Sciatic nerve (tissue), 2 donors: ENCODE measurements at regions not wholly inside any gene's neighbourhood (a gene's known extent, or its start where the extent isn't known, plus 50 kb on each side); places are given as distances from the start of the nearest gene placed in this dataset.

ENCODE experiments used
- ATAC-seq: fragments of 200-7000 bp; cut with Tn5 transposase; one replicate; pipeline ENCODE4 v1.9.1; 2020; ENCODE audit warnings: mild to moderate bottlenecking, moderate library complexity
- DNase-seq: peaks from one replicate; pipeline ENCODE4 v3.0.0-alpha.2; 2020; ENCODE audit warnings: low spot score
- intact Hi-C: fragments of 100-400 bp; cut with DNase I; formaldehyde crosslinking; loops from one replicate; pipeline ENCODE4 v1.14.2; 2022
- donor health status: DM: no; HTN: no; CAD: no.
- donor health status: DM: no; HTN: no; CAD: no.

- ATAC-seq (no peak), DNase-seq (no peak)
- intact Hi-C loops = no loop called here
Measured at GRCh38 chr20:25135031-25135430, 53.1 kb upstream of the VSX1 start.

DNA sequence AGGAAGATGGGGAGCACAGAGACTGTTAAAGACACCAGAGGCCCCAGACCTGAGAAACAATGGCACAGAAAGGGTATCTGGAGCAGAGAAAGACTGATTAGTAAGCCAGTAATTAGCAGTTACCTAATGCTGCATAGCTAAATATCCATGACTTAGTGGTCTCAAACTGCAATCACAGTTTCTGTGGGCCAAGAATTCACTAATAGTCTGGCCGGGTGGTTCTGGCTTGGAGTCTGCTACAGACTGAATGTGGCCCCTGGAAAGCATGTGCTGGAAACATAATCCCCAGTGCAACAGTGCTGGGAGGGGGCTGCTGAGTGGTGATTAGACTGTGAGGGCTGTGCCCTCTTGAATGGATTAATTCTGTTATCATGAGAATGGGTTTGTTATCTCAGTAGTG lies 54.1 kb upstream of the VSX1 start:
- no peak for ATAC-seq
- intact Hi-C loops = no loop called here
- no peak for DNase-seq

- DNase-seq (no peak), ATAC-seq (peak; percentile 83)
- intact Hi-C loops = no loop called here
Measured at GRCh38 chr20:25136643-25137559, 55.0 kb upstream of the VSX1 start.

DNA sequence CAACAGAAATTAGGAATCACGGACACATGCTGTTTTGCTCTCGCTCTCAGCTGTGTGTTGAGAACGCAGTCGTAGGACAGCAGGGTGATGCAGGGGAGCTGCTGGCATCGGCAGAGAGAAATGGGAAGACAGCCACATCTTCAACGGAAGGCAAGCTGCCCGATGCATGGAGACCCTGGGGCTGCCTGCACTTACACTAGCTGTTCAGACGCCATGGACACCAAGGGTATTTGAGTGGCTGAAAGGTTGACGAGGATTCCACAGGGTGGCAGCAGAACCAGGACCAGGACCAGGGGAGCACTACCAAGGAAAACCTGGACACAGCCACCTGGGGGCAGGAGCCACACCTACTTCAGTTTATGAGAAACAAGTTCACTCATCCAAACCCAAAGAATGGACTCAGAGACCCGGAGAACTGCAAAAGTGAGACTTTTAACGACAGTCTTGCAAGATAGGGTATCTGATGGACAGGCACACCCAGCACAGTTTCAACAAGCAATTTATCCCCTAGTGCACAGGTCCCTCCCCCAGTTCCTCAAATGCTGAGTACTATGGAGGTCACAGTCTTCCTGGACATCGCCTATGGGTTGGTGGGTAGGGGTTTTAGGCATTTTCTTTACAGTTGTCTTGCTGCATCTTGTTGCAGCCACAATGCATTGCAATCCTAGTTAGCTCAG lies 56.3 kb upstream of the ENTPD6 start:
- intact Hi-C loops = no loop called here
- no peak for DNase-seq
- no peak for ATAC-seq

- ATAC-seq (no peak), DNase-seq (no peak)
- intact Hi-C loops = no loop called here
Measured at GRCh38 chr20:25140968-25141367, 54.5 kb upstream of the ENTPD6 start.

GRCh38 chr20:25142435-25142834 lies 53.1 kb upstream of the ENTPD6 start:
- intact Hi-C loops = no loop called here
- DNase-seq = no peak
- ATAC-seq = no peak

DNA sequence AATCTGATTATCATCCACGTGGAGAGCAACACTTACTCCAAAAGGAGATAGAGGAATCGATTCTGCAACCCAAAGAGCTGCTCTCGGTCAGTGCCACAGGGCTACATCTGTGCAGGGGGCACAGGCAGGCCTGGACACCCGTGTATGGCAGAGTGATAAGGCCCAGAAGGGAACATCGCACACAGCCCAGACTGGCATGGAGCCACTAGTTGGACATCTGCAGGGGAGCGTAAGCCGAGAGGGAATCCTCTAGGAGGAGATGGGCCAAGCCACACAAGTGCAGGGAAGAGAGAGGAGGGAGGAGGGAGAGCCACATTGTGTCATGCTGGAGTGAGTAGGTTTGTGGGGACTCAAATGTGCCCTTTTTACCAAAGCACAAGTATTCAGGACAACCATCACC lies 50.4 kb upstream of the ENTPD6 start:
- intact Hi-C loops = no loop called here
- DNase-seq (no peak), ATAC-seq (no peak)
